ENCODE measurements at regions not wholly inside any gene's neighbourhood (a gene's known extent, or its start where the extent isn't known, plus 50 kb on each side); places are given as distances from the start of the nearest gene placed in this dataset.

GRCh38 chr6:159100395-159101182, 55.8 kb upstream of the TAGAP start:
- TF ChIP-seq CTCF (IDR thresholded peaks at IDR 0.05; ENCODE audit: insufficient read depth, low read length), result no peak
- no peak for DNase-seq (ENCODE audit: low read depth)
- no peak overlapping the region for H3K4me3 ChIP-seq (ENCODE audit: low read depth, low read length)

GRCh38 chr6:159099961-159100360, 55.2 kb upstream of the TAGAP start:
- H3K4me3 ChIP-seq (ENCODE audit: low read depth, low read length), result no peak overlapping the region
- peak; percentile 30 for DNase-seq (ENCODE audit: low read depth)
- TF ChIP-seq CTCF (IDR thresholded peaks at IDR 0.05; ENCODE audit: insufficient read depth, low read length), result no peak

- TF ChIP-seq CTCF (IDR thresholded peaks at IDR 0.05; ENCODE audit: insufficient read depth, low read length), result no peak
- no peak overlapping the region for H3K4me3 ChIP-seq (ENCODE audit: low read depth, low read length)
- DNase-seq (ENCODE audit: low read depth), result no peak
Observed at GRCh38 chr6:159099276-159099675, 54.5 kb upstream of the TAGAP start.

- no peak for TF ChIP-seq CTCF (IDR thresholded peaks at IDR 0.05; ENCODE audit: insufficient read depth, low read length)
- H3K4me3 ChIP-seq (ENCODE audit: low read depth, low read length), result no peak overlapping the region
- DNase-seq (ENCODE audit: low read depth), result no peak
Observed at GRCh38 chr6:159098636-159099106, 53.9 kb upstream of the TAGAP start.

- no peak for DNase-seq (ENCODE audit: low read depth)
- no peak overlapping the region for H3K4me3 ChIP-seq (ENCODE audit: low read depth, low read length)
- no peak for TF ChIP-seq CTCF (IDR thresholded peaks at IDR 0.05; ENCODE audit: insufficient read depth, low read length)
Observed at GRCh38 chr6:159097256-159097655, 52.5 kb upstream of the TAGAP start.

- TF ChIP-seq CTCF (IDR thresholded peaks at IDR 0.05; ENCODE audit: insufficient read depth, low read length), result no peak
- DNase-seq (ENCODE audit: low read depth), result no peak
- H3K4me3 ChIP-seq (ENCODE audit: low read depth, low read length), result no peak overlapping the region
Observed at GRCh38 chr6:159095616-159096015, 50.8 kb upstream of the TAGAP start.

All from fibroblast of the aortic adventitia (primary cell).